CD4-positive, alpha-beta T cell treated with Interferon alpha-2 for 1 hour (primary cell): ENCODE measurements at regions not wholly inside any gene's neighbourhood (a gene's known extent, or its start where the extent isn't known, plus 50 kb on each side); places are given as distances from the start of the nearest gene placed in this dataset.

Source experiments
- DNase-seq, 2 donors: peaks; one replicate each; pipeline ENCODE4 v3.0.0-alpha.2; 2020 to 2022

DNA sequence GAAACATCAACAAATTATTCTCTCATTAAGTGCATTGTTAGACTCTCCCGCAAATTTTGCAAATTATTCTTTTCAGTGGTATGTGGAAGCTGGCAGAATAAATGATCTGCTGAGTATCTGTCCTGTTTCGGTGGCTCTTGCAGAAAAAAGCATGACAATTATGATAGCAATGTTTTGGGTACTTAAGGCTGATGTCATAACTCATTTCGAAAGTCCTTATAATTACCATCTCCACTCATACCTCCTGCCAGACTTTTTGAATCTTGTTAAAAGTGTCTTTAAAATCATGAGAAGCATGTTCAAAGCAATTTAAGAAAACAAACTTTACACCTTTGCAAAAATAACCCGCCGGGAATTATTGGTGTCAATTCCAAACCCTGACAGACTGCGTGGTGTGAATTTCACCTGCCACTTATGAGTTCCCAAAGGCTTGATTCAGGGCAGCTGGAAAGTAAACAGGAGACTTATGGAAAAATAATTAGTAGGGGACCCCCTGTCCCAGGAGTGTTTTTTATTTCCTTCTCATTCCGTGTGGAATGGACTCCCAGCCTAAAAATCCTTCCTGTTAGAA lies 87.6 kb upstream of the E2F3 start:
- no peak for DNase-seq

DNA sequence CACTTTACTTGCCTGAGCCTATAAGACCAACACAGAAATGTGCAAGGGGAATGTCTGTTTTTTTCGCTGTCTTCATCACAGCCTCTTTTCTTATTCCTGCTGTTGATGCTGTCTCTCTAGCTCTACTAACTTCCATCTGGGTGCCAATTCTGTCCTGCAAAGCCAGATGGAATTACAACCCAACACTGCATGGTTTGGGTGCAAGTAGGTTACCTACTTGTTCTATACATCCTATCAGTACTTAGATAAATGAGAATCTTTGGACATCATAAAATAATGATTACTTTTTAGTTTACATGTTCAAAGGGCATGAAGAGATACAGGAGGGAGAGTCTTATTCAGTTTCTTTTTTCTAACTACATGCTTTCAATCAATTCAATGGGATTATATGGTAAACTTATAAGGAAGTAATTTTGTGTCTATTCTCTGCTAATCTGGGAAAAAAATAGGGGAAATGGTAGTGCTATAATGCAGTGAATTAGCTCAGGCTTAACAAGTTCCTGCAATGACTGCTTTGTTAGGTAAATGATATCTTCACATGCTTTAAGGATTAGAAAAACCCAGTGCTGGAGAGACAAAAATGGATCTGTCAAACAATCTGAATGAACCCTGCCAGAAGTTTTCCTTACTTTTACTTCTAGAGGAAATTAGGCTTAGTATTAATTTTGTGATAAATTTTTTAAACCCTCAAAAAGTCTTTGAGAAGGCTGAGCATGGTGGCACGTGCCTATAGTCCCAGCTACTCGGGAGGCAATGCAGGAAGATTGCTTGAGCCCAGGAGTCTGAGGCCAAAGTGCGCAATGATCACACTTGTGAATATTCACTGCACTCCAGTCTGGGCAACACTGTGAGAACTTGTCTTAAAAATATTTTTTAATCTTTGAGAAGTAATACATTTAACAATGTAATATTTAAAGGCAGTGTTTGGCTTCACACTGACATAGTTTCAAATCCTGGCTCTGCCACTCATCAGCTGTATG lies 86.5 kb upstream of the E2F3 start:
- no peak for DNase-seq

GRCh38 chr6:20317430-20317829 lies 84.2 kb upstream of the E2F3 start:
- no peak for DNase-seq

DNA sequence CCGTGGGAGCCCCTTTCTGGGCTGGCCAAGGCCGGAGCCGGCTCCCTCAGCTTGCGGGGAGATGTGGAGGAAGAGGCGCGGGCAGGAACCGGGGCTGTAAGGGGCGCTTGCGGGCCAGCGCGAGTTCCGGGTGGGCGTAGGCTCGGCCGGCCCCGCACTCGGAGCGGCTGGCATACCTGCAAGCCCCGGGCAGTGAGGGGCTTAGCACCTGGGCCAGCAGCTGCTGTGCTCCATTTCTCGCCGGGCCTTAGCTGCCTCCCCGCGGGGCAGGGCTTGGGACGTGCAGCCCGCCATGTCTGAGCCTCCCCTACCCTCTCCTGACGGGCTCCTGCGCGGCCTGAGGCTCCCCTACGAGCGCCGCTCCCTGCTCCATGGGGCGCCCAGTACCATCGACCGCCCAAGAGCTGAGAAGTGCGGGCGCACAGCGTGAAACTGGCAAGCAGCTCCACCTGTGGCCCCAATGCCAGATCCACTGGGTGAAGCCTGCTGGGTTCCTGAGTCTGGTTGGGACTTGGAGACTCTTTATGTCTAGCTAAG lies 82.8 kb upstream of the E2F3 start:
- DNase-seq = no peak

- DNase-seq = peak; percentile 84 to 87
Measured at GRCh38 chr6:20319520-20320357, 81.9 kb upstream of the E2F3 start.

DNA sequence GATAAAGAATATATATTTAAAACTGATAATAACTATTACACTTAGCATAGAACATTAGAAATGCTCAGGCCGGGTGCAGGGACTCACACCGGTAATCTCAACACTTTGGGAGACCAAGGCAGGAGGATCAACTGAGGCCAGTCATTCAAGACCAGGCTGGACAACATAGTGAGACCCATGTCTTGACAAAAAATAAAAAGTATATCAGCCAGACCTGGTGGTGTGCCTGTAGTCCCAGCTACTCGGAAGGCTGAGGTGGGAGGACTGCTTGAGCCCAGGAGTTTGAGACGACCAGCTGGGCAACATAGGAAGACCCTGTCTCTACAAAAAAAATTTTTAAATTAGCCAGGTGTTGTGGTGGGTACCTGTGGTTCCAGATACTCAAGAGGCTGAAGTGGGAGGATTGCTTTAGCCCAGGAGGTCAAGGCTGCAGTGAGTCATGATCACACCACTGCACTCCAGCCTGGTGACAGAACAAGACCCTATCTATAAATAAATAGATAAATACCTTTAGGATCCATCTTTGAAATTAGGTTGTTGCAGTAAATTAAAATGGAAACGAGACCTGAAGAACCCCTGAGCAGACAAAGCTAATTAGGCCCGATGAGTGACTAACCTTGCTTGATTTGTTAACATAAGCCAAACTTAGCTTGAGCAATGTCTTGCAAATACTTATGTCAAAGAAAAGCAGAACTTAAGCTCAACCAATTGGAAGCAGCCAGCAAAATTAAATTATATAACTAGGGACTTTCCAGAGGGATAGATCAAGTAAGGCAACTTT lies 75.8 kb upstream of the E2F3 start:
- no peak for DNase-seq

GRCh38 chr6:20326422-20326728 lies 75.3 kb upstream of the E2F3 start:
- DNase-seq = no peak

DNA sequence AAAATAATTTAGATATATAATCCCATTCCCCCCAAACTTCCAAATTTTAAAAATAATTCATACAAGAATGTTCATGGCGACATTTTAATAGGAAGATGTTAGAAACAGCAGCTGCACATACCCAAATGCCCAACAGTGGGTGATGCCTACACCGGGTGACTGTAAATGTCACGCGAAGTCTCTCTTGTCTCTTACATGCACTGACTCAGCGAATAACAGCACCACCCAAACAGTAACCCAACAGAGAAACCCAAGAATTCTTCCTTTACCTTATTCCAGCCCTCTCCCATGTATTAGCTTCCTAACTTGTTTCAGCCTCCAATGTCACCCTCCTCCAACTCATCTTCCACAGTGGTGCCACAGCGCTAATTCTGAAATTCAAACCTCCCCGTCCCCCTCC lies 74.5 kb upstream of the E2F3 start:
- DNase-seq = no peak

DNA sequence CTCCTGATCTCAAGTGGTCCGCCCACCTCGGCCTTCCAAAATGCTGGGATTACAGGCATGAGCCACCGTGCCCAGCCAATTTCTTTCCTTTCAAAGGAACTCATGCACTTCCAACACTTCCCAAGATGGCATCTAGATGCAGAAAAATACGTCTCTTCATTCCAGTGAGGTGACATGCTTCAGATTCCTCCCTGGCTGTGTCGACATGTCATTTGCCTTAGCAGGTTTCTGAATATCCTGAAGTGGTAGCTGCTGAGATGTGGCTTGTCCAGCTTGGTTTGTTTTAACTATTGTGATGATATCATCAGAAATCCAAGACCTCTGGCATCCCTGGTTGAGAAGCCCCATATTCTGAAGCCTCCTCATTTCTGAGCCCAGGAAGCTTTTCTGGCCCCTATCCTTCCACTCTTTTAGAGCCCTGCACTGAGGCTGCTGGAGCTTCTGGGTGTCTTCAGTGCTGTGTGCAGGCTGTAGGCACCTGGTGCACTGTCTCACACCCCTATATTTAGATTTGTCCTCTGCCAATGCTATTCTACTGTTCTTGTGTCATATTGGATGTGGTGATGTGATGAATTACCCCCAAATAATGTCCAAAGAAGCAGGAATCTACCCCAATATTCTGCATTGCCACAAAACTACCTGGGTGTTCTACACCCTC lies 73.3 kb upstream of the E2F3 start:
- DNase-seq = no peak

DNA sequence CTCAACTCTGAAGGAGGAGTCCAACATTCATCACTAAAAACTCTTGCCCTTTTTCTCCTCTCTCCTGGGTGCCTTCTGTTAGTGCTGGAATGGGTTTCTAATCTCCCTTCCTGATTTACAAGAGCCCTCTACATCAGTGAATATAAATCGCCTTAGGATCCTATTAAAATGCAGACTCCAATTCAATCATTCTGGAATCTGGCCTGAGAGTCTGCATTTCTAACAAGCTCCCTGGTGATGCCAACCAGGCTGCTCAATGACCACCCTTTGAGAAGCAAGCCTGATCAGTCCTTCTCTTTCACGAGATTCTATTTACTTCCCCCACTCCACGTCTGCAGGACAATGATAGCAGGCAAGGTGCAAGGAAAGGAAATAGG lies 72.8 kb upstream of the E2F3 start:
- DNase-seq = no peak

DNA sequence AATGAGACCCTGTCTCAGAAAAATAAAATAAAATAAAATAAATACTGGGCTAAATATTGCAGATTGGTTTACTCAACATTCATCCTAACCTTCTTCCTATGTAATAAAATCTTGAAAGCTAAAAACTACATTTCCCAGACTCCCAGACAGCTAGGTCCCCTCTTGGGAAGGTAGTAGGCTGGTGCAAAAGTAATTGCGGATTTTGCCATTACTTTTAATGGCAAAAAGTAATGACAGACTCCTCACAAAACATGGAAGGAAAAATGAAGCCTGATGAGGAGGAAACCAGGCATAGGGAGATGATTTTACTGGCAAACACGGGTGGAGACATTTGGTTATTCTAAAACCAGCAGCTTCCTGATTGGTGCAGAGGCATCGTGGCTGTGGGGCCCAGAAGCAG lies 70.6 kb upstream of the E2F3 start:
- no peak for DNase-seq

- no peak for DNase-seq
Measured at GRCh38 chr6:20331625-20332024, 70.1 kb upstream of the E2F3 start.

GRCh38 chr6:20332441-20333006 lies 69.2 kb upstream of the E2F3 start:
- DNase-seq = no peak

DNA sequence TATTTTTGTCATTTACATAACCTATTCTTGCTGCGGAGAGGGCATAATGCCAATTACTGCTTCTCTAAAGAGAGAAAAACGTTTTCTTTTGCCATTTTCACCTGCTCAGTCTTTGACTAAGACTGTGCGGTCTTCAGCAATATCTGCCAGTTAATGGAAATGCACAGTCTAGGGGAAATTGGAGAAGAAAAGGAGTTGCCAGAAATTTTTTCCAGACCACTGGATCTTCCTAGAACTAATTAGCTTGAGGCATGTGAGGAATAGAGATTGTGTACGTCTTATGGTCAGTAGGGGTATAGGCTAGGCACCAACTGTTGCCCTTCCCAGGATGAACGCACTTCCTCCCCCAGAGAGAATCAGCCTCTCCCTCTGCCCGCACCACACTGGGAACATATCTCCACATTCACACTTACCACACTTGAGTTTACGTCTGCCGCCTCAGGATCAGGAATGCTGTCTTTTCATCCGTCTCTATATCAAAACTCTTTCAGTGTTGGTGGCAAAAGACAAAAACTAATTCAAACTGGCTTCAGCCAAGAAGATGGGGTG lies 67.9 kb upstream of the E2F3 start:
- DNase-seq = no peak

DNA sequence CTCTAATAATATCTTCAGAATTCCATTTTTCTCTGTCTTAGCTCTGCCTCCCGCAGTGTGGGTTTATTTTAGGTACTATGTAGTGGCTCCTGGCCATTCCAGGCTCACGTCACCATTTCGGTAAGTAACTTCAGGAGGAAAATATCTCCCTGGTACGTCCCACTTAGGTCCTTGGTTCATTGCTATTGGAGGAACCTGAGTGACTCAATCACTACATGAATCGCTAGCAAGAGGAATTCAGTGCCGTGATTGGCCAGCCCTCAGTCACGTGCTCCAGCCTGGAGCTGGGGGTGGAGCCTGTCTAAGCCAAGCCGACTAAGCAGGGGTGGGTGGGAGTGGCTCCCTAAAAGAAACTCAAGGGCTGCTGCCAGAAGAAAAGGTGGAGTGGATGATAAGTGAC lies 67.3 kb upstream of the E2F3 start:
- no peak for DNase-seq

DNA sequence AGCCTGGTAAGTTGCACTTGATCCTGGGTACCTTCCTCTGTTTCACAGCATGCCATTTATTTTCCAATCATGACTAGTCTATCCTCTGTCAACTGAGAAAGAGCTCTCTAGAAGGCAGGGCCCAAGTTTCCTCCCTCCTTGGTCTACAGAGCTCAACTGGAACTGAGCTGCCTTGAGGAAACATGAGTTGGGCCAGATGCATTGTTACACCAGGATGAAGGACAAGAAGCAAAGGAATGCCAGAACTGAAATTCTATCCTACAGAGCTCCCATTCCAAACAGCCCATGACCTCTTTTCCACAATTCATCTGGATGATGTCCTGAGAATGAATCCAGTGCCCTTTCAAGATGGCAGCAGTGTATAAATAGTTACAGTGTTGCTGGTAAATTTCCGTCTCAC lies 66.7 kb upstream of the E2F3 start:
- no peak for DNase-seq

GRCh38 chr6:20335872-20336271 lies 65.8 kb upstream of the E2F3 start:
- DNase-seq = peak in 1 of 2 donors; percentile 56

DNA sequence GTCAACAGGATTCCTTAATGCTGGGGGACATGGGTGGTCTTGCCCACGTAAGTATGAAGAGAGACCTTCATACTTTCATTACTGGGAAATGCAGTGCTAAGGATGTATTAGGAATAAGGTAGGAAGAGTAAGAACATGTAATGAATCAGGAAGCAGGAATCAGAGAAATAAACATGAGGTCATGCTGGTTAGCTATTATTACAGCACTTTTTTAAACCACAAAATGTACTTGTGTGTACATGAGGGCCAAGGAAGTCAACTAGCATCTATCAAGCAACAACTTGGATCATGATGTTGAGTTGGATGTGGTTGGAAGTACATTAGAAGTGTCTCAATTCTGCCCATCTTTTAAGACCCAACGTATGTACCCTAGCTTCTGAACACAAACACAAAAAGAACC lies 63.5 kb upstream of the E2F3 start:
- no peak for DNase-seq

DNA sequence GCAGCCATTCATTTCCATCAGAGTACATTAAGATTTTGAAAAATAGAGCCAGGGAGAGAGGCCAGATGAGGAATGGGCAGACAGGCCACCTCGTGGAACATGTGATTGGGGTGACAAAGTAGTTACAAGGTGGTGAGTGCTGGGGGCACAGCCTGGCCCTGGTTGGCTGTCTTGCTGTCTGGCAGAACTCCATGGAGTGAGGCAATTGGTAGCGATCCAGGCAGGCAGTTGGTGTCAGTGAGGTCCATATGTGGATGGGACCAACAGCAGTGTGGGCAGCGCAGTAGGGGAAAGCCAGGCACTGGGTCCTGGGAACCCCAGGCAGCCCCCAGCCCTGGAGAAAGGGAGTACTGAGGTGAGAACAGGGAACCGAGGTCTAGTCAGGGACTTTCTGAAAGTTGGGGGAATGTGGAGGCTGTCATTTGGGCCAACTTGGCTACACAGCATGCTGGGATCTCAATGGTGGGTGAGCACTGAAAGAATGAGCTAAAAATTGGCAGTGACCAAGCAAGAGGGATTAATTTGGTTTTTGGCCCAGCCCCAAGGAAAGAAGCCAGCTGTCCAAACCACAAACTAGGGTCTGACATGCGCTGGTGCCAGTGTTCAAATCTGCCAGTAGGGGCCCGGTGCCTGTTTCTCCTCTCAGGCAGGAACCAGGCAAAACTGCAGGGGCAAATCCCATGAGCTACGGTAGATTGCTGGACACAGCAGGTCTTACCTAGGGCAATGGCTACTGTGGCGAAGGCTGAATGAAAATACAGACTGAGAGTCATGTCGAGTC lies 61.4 kb upstream of the E2F3 start:
- no peak for DNase-seq

DNA sequence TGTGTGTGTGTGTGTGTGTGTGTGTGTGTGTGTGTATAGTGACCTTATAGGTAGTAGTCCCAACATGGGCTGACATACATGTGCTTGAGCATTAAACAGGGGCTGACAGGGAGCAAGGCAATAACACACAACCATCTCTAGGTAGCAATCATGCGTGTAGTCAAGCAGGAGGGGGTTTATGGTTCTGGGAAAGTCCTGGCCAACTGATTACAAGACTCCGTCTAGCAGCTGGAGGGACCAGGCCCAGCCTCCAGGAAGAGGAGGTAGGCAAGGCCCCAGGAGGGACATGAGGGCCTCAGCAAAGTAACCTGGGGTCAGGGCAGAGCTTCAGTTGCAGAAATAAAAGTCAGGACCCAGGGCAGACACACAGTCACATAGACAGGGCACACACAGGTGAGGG lies 60.6 kb upstream of the E2F3 start:
- no peak for DNase-seq

DNA sequence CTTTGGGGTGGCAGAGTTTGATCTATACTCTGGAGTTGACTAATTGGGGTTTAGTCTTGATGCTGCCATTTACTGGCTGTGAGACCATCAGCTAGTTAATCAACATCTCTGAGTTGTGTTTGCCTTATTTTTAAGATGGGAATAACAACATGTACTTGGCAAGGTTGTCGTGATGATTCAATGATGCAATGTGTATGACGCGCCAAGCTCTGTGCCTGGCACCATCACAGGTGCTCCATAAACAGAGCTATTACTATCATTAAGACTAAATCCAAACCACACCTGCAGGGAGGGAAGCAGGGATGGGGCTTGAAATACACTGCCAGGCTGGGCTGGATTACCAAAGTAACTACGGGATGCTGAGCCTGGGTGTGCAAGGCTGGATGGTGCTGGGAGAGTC lies 60.1 kb upstream of the E2F3 start:
- no peak for DNase-seq
